H1 (cell line): ENCODE measurements at regions not wholly inside any gene's neighbourhood (a gene's known extent, or its start where the extent isn't known, plus 50 kb on each side); places are given as distances from the start of the nearest gene placed in this dataset.
A peak's percentile ranks its signal among the peaks of the same experiment; 100 is the strongest.

Experiments
- CTCF ChIA-PET: fragments of 300-600 bp; sonication (Branson Sonifier 250); formaldehyde crosslinking; loops from one replicate; lab custom pipeline; 2021; ENCODE audit not compliant: partially characterized antibody; lab: Charles Lee
- POLR2A ChIA-PET: fragments of 300-600 bp; sonication (Branson Sonifier 250); formaldehyde crosslinking; loops from one replicate; lab custom pipeline; 2021; ENCODE audit warnings: inconsistent platforms; ENCODE audit not compliant: partially characterized antibody; lab: Charles Lee
- DNase-seq, 2 experiments: peaks; one replicate each; pipeline versions ENCODE4 v3.0.0 to v3.0.0-alpha.2; 2010 to 2022; ENCODE audit warnings: low spot score in 2 of 2, low read depth in 1 of 2, mixed read lengths in 1 of 2
- FAIRE-seq: peaks from 2 replicates; lab custom pipeline; 2011; peaks lifted over from hg19 to GRCh38; lab: Jason Lieb, UNC
- H2AFZ ChIP-seq: 2 replicates; pipeline ENCODE4 v1.8.1; 2012; ENCODE audit warnings: low read length, inconsistent platforms
- H2AK5ac ChIP-seq: 2 replicates; pipeline ENCODE4 v1.6.1; 2013; ENCODE audit warnings: low read depth, low read length
- H2BK120ac ChIP-seq: replicated peaks from 2 replicates; pipeline ENCODE3; 2013; ENCODE audit warnings: low read depth, low read length, inconsistent platforms
- H2BK12ac ChIP-seq: 2 replicates; pipeline ENCODE4 v1.6.1; 2013; ENCODE audit warnings: low read depth, low read length
- H2BK15ac ChIP-seq: 2 replicates; pipeline ENCODE4 v1.6.1; 2013; ENCODE audit warnings: low read length
- H2BK20ac ChIP-seq: 2 replicates; pipeline ENCODE4 v1.6.1; 2013; ENCODE audit warnings: low read length
- H2BK5ac ChIP-seq: 2 replicates; pipeline ENCODE4 v1.6.1; 2013; ENCODE audit warnings: low read depth, low read length
- H3K14ac ChIP-seq: 2 replicates; pipeline ENCODE4 v1.6.1; 2013; ENCODE audit warnings: inconsistent platforms; ENCODE audit not compliant: insufficient read length
- H3K18ac ChIP-seq: 2 replicates; pipeline ENCODE4 v1.6.1; 2013; ENCODE audit warnings: low read length; ENCODE audit errors: extremely low read depth
- H3K23ac ChIP-seq: 2 replicates; pipeline ENCODE4 v1.6.1; 2013; ENCODE audit warnings: inconsistent platforms; ENCODE audit not compliant: insufficient read length
- H3K23me2 ChIP-seq: 2 replicates; pipeline ENCODE4 v1.6.1; 2013; ENCODE audit warnings: low read depth, low read length
- H3K27ac ChIP-seq: 2 replicates; pipeline ENCODE4 v1.6.1; 2011; ENCODE audit warnings: low read depth, low read length, inconsistent platforms
- H3K27me3 ChIP-seq, 4 experiments: replicated peaks in 1 of 4; 1 replicate in 1 of 4; 2 replicates in 3 of 4; pipeline versions ENCODE4 v1.6.1 to v1.8.1; 2011 to 2013; ENCODE audit warnings: low read length in 3 of 4, mild to moderate bottlenecking in 3 of 4, inconsistent platforms in 2 of 4, mixed read lengths in 2 of 4, moderate library complexity in 1 of 4; ENCODE audit not compliant: control insufficient read depth in 3 of 4, insufficient read depth in 3 of 4; ENCODE audit errors: extremely low read depth in 1 of 4
- H3K36me3 ChIP-seq, 4 experiments: 2 replicates each; pipeline versions ENCODE4 v1.6.1 to v1.8.1; 2011 to 2013; ENCODE audit warnings: mild to moderate bottlenecking in 4 of 4, low read length in 3 of 4, moderate library complexity in 2 of 4, control low read depth in 1 of 4, inconsistent platforms in 1 of 4; ENCODE audit not compliant: insufficient read depth in 4 of 4, control insufficient read depth in 2 of 4
- H3K4ac ChIP-seq: replicated peaks from 2 replicates; pipeline ENCODE3; 2013; ENCODE audit warnings: low read length, low read depth, mixed read lengths, inconsistent platforms; ENCODE audit not compliant: insufficient read length
- H3K4me1 ChIP-seq, 4 experiments: replicated peaks in 1 of 4; 1 replicate in 1 of 4; 2 replicates in 3 of 4; pipeline versions ENCODE4 v1.6.1 to v1.8.1; 2011 to 2013; ENCODE audit warnings: low read length in 3 of 4, inconsistent platforms in 2 of 4, mixed read lengths in 1 of 4; ENCODE audit not compliant: insufficient read depth in 4 of 4, control insufficient read depth in 3 of 4
- H3K4me2 ChIP-seq, 2 experiments: 2 replicates each; pipeline versions ENCODE4 v1.6.1 to v1.8.1; 2011 to 2013; ENCODE audit warnings: low read depth in 2 of 2, low read length in 2 of 2, control low read depth in 1 of 2, inconsistent platforms in 1 of 2, mild to moderate bottlenecking in 1 of 2; ENCODE audit not compliant: insufficient read depth in 1 of 2
- H3K4me3 ChIP-seq, 4 experiments: fragments of 200-600, 300-600 bp in 1 of 4; sonication (generic), shearing (Covaris generic), sonication (Bioruptor Twin) in 1 of 4; 2 replicates each; pipeline versions ENCODE4 v1.5.1 to v1.8.1; 2011 to 2016; ENCODE audit warnings: low read length in 4 of 4, low read depth in 3 of 4, control low read depth in 2 of 4, inconsistent platforms in 2 of 4, mild to moderate bottlenecking in 2 of 4, mixed read lengths in 1 of 4, moderate library complexity in 1 of 4; ENCODE audit not compliant: insufficient read depth in 2 of 4; ENCODE audit errors: extremely low read depth in 1 of 4
- H3K56ac ChIP-seq: replicated peaks from 2 replicates; pipeline ENCODE3; 2013; ENCODE audit warnings: low read depth, mild to moderate bottlenecking, mixed read lengths, low read length, inconsistent platforms; ENCODE audit not compliant: insufficient read length
- H3K79me1 ChIP-seq: 2 replicates; pipeline ENCODE4 v1.6.1; 2013; ENCODE audit warnings: low read depth, low read length, control low read depth
- H3K79me2 ChIP-seq, 2 experiments: 2 replicates each; pipeline versions ENCODE4 v1.6.1 to v1.8.1; 2012 to 2013; ENCODE audit warnings: low read length in 2 of 2, mild to moderate bottlenecking in 2 of 2, inconsistent platforms in 1 of 2; ENCODE audit not compliant: insufficient read depth in 2 of 2, control insufficient read depth in 1 of 2
- H3K9ac ChIP-seq, 4 experiments: replicated peaks in 1 of 4; 1 replicate in 1 of 4; 2 replicates in 3 of 4; pipeline versions ENCODE4 v1.6.1 to v1.8.1; 2011 to 2013; ENCODE audit warnings: low read depth in 3 of 4, low read length in 3 of 4, control low read depth in 2 of 4, mild to moderate bottlenecking in 2 of 4, moderate library complexity in 2 of 4, inconsistent platforms in 1 of 4; ENCODE audit errors: extremely low read depth in 1 of 4
- H3K9me3 ChIP-seq, 2 experiments: 2 replicates each; pipeline versions ENCODE4 v1.6.1 to v1.8.1; 2012 to 2013; ENCODE audit warnings: mild to moderate bottlenecking in 2 of 2, moderate library complexity in 2 of 2, control low read depth in 1 of 2, inconsistent platforms in 1 of 2, low read depth in 1 of 2, low read length in 1 of 2, mixed read lengths in 1 of 2; ENCODE audit not compliant: insufficient read depth in 2 of 2
- H4K20me1 ChIP-seq, 2 experiments: replicated peaks in 1 of 2; 2 replicates each; pipeline versions ENCODE3 to v1.8.1; 2011 to 2013; ENCODE audit warnings: inconsistent platforms in 2 of 2, low read length in 2 of 2, mild to moderate bottlenecking in 1 of 2; ENCODE audit not compliant: insufficient read depth in 2 of 2, control insufficient read depth in 1 of 2
- H4K5ac ChIP-seq: 2 replicates; pipeline ENCODE4 v1.6.1; 2013; ENCODE audit warnings: low read length, low read depth, mixed read lengths, inconsistent platforms; ENCODE audit not compliant: insufficient read length
- H4K8ac ChIP-seq: 2 replicates; pipeline ENCODE4 v1.8.0; 2013; ENCODE audit warnings: mild to moderate bottlenecking, moderate library complexity, low read length, inconsistent platforms; ENCODE audit not compliant: insufficient read depth; ENCODE audit errors: extremely low read depth
- H4K91ac ChIP-seq: replicated peaks from 2 replicates; pipeline ENCODE3; 2013; ENCODE audit warnings: low read length, mixed read lengths, inconsistent platforms; ENCODE audit not compliant: insufficient read length
- FOSL1 ChIP-seq: IDR thresholded peaks from 2 replicates; pipeline ENCODE4 v1.6.1; 2011; ENCODE audit warnings: mild to moderate bottlenecking, low read depth, low read length, moderate library complexity; ENCODE audit not compliant: insufficient read depth
- HDAC2 ChIP-seq, 2 experiments: fragments of 300-600 bp in 1 of 2; sonication (generic) in 1 of 2; IDR thresholded peaks; 2 replicates each; pipeline ENCODE4 v1.6.1; 2011 to 2012; ENCODE audit warnings: low read depth in 2 of 2, low read length in 2 of 2, mild to moderate bottlenecking in 2 of 2, moderate library complexity in 2 of 2, borderline replicate concordance in 1 of 2, inconsistent platforms in 1 of 2
- HDAC6 ChIP-seq: IDR thresholded peaks from one replicate; pipeline ENCODE4 v1.7.1; 2012; ENCODE audit warnings: low read depth, mild to moderate bottlenecking, inconsistent platforms, low read length, moderate library complexity
- JUN ChIP-seq: IDR thresholded peaks from 2 replicates; pipeline ENCODE4 v1.6.1; 2011; ENCODE audit warnings: low read depth, mild to moderate bottlenecking, improper control_type of control experiment, low read length
- KDM1A ChIP-seq: fragments of 200-600, 300-600 bp; sonication (generic); IDR thresholded peaks from 2 replicates; pipeline ENCODE4 v1.7.1; 2016; ENCODE audit warnings: mild to moderate bottlenecking, low read length, borderline replicate concordance
- KDM4A ChIP-seq: IDR thresholded peaks from one replicate; pipeline ENCODE4 v1.7.1; 2012; ENCODE audit warnings: low read depth, mild to moderate bottlenecking, moderate library complexity, low read length, inconsistent platforms; ENCODE audit not compliant: severe bottlenecking
- MAFK ChIP-seq: IDR thresholded peaks from 2 replicates; pipeline ENCODE4 v1.6.1; 2012; ENCODE audit warnings: low read depth, mild to moderate bottlenecking, improper control_type of control experiment, low read length
- POLR2AphosphoS5 ChIP-seq: IDR thresholded peaks from 2 replicates; pipeline ENCODE4 v1.6.1; 2011; ENCODE audit warnings: low read depth, low read length
- RXRA ChIP-seq: IDR thresholded peaks from 2 replicates; pipeline ENCODE4 v1.6.1; 2011; ENCODE audit warnings: low read depth, mild to moderate bottlenecking, low read length, moderate library complexity; ENCODE audit not compliant: insufficient read depth
- SP1 ChIP-seq: IDR thresholded peaks from 2 replicates; pipeline ENCODE4 v1.6.1; 2011; ENCODE audit warnings: low read depth, low read length
- SP4 ChIP-seq: IDR thresholded peaks from 2 replicates; pipeline ENCODE4 v1.6.1; 2012; ENCODE audit warnings: low read length, inconsistent platforms
- SUZ12 ChIP-seq: fragments of 200-600 bp; sonication (generic); IDR thresholded peaks from 2 replicates; pipeline ENCODE4 v1.6.1; 2012; ENCODE audit warnings: mild to moderate bottlenecking, inconsistent platforms, low read length, moderate library complexity, mixed read lengths
- WGBS, 2 experiments: shearing (Covaris generic) in 1 of 2; methylation state at CpG; one replicate each; pipeline versions ENCODE4 v1.1.6 to v1.1.7; 2013 to 2015; ENCODE audit warnings: low lambda C conversion rate in 2 of 2, mixed read lengths in 2 of 2, inconsistent platforms in 1 of 2, low coverage in 1 of 2, missing lambda C conversion rate in 1 of 2; ENCODE audit not compliant: insufficient replicate concordance in 2 of 2, insufficient coverage in 1 of 2, insufficient read length in 1 of 2; ENCODE audit errors: extremely low coverage in 1 of 2, missing lambda C conversion rate in 1 of 2; 5-methylcytosine and 5-hydroxymethylcytosine counted together

DNA sequence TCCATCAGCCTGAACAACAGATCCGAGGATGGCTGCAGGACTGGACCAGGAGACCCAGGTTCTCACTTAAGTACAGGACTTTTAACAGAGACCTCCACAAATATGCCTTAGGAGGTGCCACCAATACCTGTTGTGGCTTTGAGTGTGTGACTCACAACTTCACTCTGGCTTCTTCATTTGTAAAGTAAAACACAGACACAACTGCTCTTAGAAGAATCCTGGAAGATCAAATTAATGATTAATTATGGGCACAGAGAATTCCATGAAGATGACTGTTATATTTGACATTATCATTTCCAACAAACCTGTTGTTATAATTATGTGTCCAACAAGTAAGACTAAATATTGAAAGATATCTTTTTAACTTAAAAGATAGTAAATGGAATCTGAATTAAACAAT, 481.4 kb upstream of the KLHL29 start:
- Histone ChIP-seq H3K18ac (no peak overlapping the region), H3K79me2 (no peaks in the 10 kb centered on the region), H3K4me1 (no peaks in the 10 kb centered on the region), H3K23me2 (no peaks in the 10 kb centered on the region), H2BK5ac (no peak overlapping the region), H2BK20ac (no peak overlapping the region), H2BK15ac (no peak overlapping the region), H3K23ac (no peak overlapping the region), H3K14ac (no peak overlapping the region), H2AK5ac (no peak overlapping the region), H3K79me1 (no peaks in the 10 kb centered on the region), H3K9ac (no peak overlapping the region), H3K4me2 (no peak overlapping the region), H3K4ac (no peak overlapping the region), H2BK120ac (no peak overlapping the region), H4K8ac (no peak overlapping the region), H3K4me3 (no peak overlapping the region), H3K27me3 (no peaks in the 10 kb centered on the region), H3K56ac (no peak overlapping the region), H4K20me1 (no peaks in the 10 kb centered on the region), H2AFZ (no peak overlapping the region), H3K27ac (no peak overlapping the region), H4K5ac (no peak overlapping the region), H4K91ac (peak overlapping the region; percentile 37), H2BK12ac (no peak overlapping the region), H3K9me3 (no peaks in the 10 kb centered on the region), H3K36me3 (no peaks in the 10 kb centered on the region)
- POLR2A ChIA-PET = no interaction called here
- DNase-seq (no peak), FAIRE-seq (no peak)
- CTCF ChIA-PET = interaction anchor here (0.6 to 2.9 kb wide), 18 partner anchors 10 to 996 kb away, joined by 3 to 22 read pairs (median 4); no protein-coding TSS in a partner anchor
- TF ChIP-seq HDAC6 (no peak), KDM1A (no peak), SUZ12 (no peak), SP1 (no peak), MAFK (no peak), SP4 (no peak), KDM4A (no peak), JUN (no peak), FOSL1 (no peak), RXRA (no peak), POLR2AphosphoS5 (no peak), HDAC2 (IDR thresholded peaks at IDR 0.05; ENCODE audit: borderline replicate concordance in 1 of 2, low read depth in 2 of 2, low read length in 2 of 2) (no peak)
- WGBS, 2 experiments = 81% methylated on average over 1 of the region's 1 CpG; no CpG with 5 or more reads in 1 of the 2 experiments
